H9 (cell line): ENCODE measurements at regions not wholly inside any gene's neighbourhood (a gene's known extent, or its start where the extent isn't known, plus 50 kb on each side); places are given as distances from the start of the nearest gene placed in this dataset.
"Not testable (repeated sequence)": the region's sequence is repeated elsewhere in the genome, so short reads cannot be mapped to it uniquely, and the experiment has no call there.

Source experiments
- DNase-seq: peaks from one replicate; pipeline ENCODE4 v3.0.0-alpha.2; 2017
- H2AFZ ChIP-seq: one replicate; pipeline ENCODE4 v1.6.1; 2013; ENCODE audit warnings: mild to moderate bottlenecking, low read length, control low read depth, moderate library complexity
- H2AK5ac ChIP-seq: 2 replicates; pipeline ENCODE4 v1.6.1; 2013; ENCODE audit warnings: low read length, control low read depth, mixed read lengths; ENCODE audit not compliant: insufficient read length
- H2BK120ac ChIP-seq: one replicate; pipeline ENCODE4 v1.6.1; 2013; ENCODE audit warnings: low read depth, mild to moderate bottlenecking, low read length, control low read depth, inconsistent platforms; ENCODE audit not compliant: poor library complexity, severe bottlenecking
- H2BK12ac ChIP-seq: 2 replicates; pipeline ENCODE4 v1.6.1; 2013; ENCODE audit warnings: low read length, control low read depth, mixed read lengths, low read depth; ENCODE audit not compliant: insufficient read length
- H2BK15ac ChIP-seq: 2 replicates; pipeline ENCODE4 v1.6.1; 2013; ENCODE audit warnings: low read depth, low read length, control low read depth
- H2BK20ac ChIP-seq: one replicate; pipeline ENCODE4 v1.6.1; 2013; ENCODE audit warnings: low read depth, mild to moderate bottlenecking, low read length, control low read depth, inconsistent platforms; ENCODE audit not compliant: poor library complexity, severe bottlenecking
- H2BK5ac ChIP-seq: 2 replicates; pipeline ENCODE4 v1.6.1; 2013; ENCODE audit warnings: low read length, control low read depth, mixed read lengths; ENCODE audit not compliant: insufficient read length
- H3K14ac ChIP-seq: 2 replicates; pipeline ENCODE4 v1.6.1; 2013; ENCODE audit warnings: low read length, control low read depth; ENCODE audit not compliant: insufficient read depth
- H3K18ac ChIP-seq: 2 replicates; pipeline ENCODE4 v1.6.1; 2013; ENCODE audit warnings: low read depth, mild to moderate bottlenecking, mixed read lengths, low read length, control low read depth; ENCODE audit not compliant: insufficient read length
- H3K23ac ChIP-seq: 2 replicates; pipeline ENCODE4 v1.6.1; 2013; ENCODE audit warnings: low read length, control low read depth, mixed read lengths, low read depth; ENCODE audit not compliant: insufficient read length
- H3K23me2 ChIP-seq: 2 replicates; pipeline ENCODE4 v1.6.1; 2013; ENCODE audit warnings: low read depth, mild to moderate bottlenecking, mixed read lengths, low read length, control low read depth; ENCODE audit not compliant: insufficient read length, poor library complexity, severe bottlenecking
- H3K27ac ChIP-seq: 2 replicates; pipeline ENCODE4 v1.5.1; 2013; ENCODE audit warnings: low read length, control low read depth, mixed read lengths, low read depth; ENCODE audit not compliant: insufficient read length
- H3K27me3 ChIP-seq: 2 replicates; pipeline ENCODE4 v1.6.1; 2013; ENCODE audit warnings: low read length, control low read depth, inconsistent platforms; ENCODE audit not compliant: insufficient read depth
- H3K4ac ChIP-seq: 2 replicates; pipeline ENCODE4 v1.6.1; 2013; ENCODE audit warnings: low read depth, mild to moderate bottlenecking, control low read depth, inconsistent platforms, low read length, moderate library complexity
- H3K4me1 ChIP-seq: 2 replicates; pipeline ENCODE4 v1.6.1; 2013; ENCODE audit warnings: low read length, control low read depth, inconsistent platforms; ENCODE audit not compliant: insufficient read depth
- H3K4me2 ChIP-seq: 2 replicates; pipeline ENCODE4 v1.6.1; 2013; ENCODE audit warnings: low read length, control low read depth, mixed read lengths; ENCODE audit not compliant: insufficient read length, insufficient read depth
- H3K56ac ChIP-seq: 2 replicates; pipeline ENCODE4 v1.6.1; 2013; ENCODE audit warnings: low read depth, mild to moderate bottlenecking, mixed read lengths, low read length, control low read depth; ENCODE audit not compliant: insufficient read length
- H3K79me1 ChIP-seq: 2 replicates; pipeline ENCODE4 v1.6.1; 2013; ENCODE audit warnings: low read depth, mild to moderate bottlenecking, moderate library complexity, low read length, control low read depth, inconsistent platforms; ENCODE audit not compliant: insufficient read depth, poor library complexity, severe bottlenecking
- H3K79me2 ChIP-seq: 2 replicates; pipeline ENCODE4 v1.6.1; 2013; ENCODE audit warnings: low read length, control low read depth, inconsistent platforms; ENCODE audit not compliant: insufficient read depth
- H3K9ac ChIP-seq: 2 replicates; pipeline ENCODE4 v1.6.1; 2013; ENCODE audit warnings: low read length, control low read depth, mixed read lengths; ENCODE audit not compliant: insufficient read length; ENCODE audit errors: extremely low read depth
- H3K9me3 ChIP-seq: one replicate; pipeline ENCODE4 v1.6.1; 2013; ENCODE audit warnings: low read depth, low read length, inconsistent platforms; ENCODE audit not compliant: control insufficient read depth
- H3T11ph ChIP-seq: one replicate; pipeline ENCODE4 v1.6.1; 2013; ENCODE audit warnings: mild to moderate bottlenecking, low read length, control low read depth, inconsistent platforms
- H4K20me1 ChIP-seq: one replicate; pipeline ENCODE4 v1.6.1; 2013; ENCODE audit not compliant: control insufficient read depth, insufficient read length, insufficient read depth
- H4K5ac ChIP-seq: 2 replicates; pipeline ENCODE4 v1.6.1; 2013; ENCODE audit warnings: low read depth, mild to moderate bottlenecking, mixed read lengths, low read length, control low read depth; ENCODE audit not compliant: insufficient read length
- H4K8ac ChIP-seq: replicated peaks from 2 replicates; pipeline ENCODE4 v1.6.1; 2013; ENCODE audit warnings: low read length, control low read depth, mixed read lengths, low read depth; ENCODE audit not compliant: insufficient read length
- H4K91ac ChIP-seq: 2 replicates; pipeline ENCODE4 v1.6.1; 2013; ENCODE audit warnings: low read depth, mild to moderate bottlenecking, moderate library complexity, mixed read lengths, low read length, control low read depth; ENCODE audit not compliant: insufficient read length
- H3K27ac Mint-ChIP-seq, 3 experiments: 2 replicates in 2 of 3; 3 replicates in 1 of 3; pipeline ENCODE4 v1.8.0; 2020 to 2021; ENCODE audit warnings: mixed read lengths in 3 of 3, mild to moderate bottlenecking in 1 of 3, moderate library complexity in 1 of 3
- H3K27me3 Mint-ChIP-seq: 2 replicates; pipeline ENCODE4 v1.8.0; 2021; ENCODE audit warnings: low read depth, mild to moderate bottlenecking, moderate library complexity, mixed read lengths
- H3K36me3 Mint-ChIP-seq, 3 experiments: 2 replicates in 2 of 3; 3 replicates in 1 of 3; pipeline ENCODE4 v1.8.0; 2020 to 2021; ENCODE audit warnings: low read depth in 3 of 3, mixed read lengths in 3 of 3; ENCODE audit not compliant: insufficient read depth in 1 of 3
- H3K4me1 Mint-ChIP-seq, 2 experiments: 2 replicates each; pipeline ENCODE4 v1.8.0; 2020; ENCODE audit warnings: mixed read lengths in 2 of 2
- H3K4me3 Mint-ChIP-seq, 2 experiments: 2 replicates in 1 of 2; 3 replicates in 1 of 2; pipeline ENCODE4 v1.8.0; 2020 to 2021; ENCODE audit warnings: mild to moderate bottlenecking in 2 of 2, mixed read lengths in 2 of 2, moderate library complexity in 1 of 2
- H3K9me3 Mint-ChIP-seq, 2 experiments: 2 replicates in 1 of 2; 3 replicates in 1 of 2; pipeline ENCODE4 v1.8.0; 2020; ENCODE audit warnings: mild to moderate bottlenecking in 2 of 2, mixed read lengths in 2 of 2, moderate library complexity in 1 of 2
- CTCF ChIP-seq: fragments of 200-600 bp; sonication (generic); conservative IDR thresholded peaks from 3 replicates; pipeline ENCODE4 v1.8.0; 2021; ENCODE audit warnings: antibody characterized with exemption, mild to moderate bottlenecking
- WGBS: extraction: QIAGEN DNeasy Blood & Tissue Kit; methylation state at CpG from one replicate; pipeline ENCODE4 v1.1.7; 2013; ENCODE audit warnings: missing lambda C conversion rate, low lambda C conversion rate, mixed read lengths; ENCODE audit not compliant: insufficient read length; ENCODE audit errors: extremely low coverage; 5-methylcytosine and 5-hydroxymethylcytosine counted together

DNA sequence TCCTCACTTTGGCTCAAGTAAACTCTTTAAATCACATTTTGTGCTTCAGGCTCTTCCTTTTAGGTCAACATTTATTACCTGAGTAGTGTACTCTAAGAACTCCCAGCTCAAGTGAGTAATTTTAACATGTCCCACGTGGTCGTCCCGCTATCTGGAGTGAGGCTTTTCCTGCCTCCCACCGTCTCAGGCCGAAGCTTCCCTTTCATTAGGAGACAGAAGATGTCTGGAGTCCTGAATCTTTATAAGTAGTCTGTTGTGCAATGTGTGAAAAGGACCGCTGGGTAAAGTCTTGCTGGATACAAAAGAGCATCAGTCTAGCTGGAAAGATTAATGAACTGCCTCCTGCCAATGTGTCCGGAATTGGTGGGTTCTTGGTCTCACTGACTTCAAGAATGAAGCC lies 117.7 kb upstream of the NEIL3 start:
- H2BK12ac ChIP-seq: no peak overlapping the region
- H4K5ac ChIP-seq: no peak overlapping the region
- no peaks in the 10 kb centered on the region for H4K20me1 ChIP-seq
- H2AFZ ChIP-seq: no peak overlapping the region
- no CpG with 5 or more reads among the region's 7 CpGs for WGBS
- no peak overlapping the region for H2BK120ac ChIP-seq
- H3K9me3 Mint-ChIP-seq: peaks cover 11 to 12% of the 10 kb centered on the region in 2 experiments
- peaks cover 3 to 19% (median 11%) of the 10 kb centered on the region in 3 experiments for H3K36me3 Mint-ChIP-seq
- no peak overlapping the region for H2BK15ac ChIP-seq
- H3T11ph ChIP-seq: no peak overlapping the region
- no peak overlapping the region for H3K4ac ChIP-seq
- H3K4me1 Mint-ChIP-seq: peaks cover 15 to 24% of the 10 kb centered on the region in 2 experiments
- H3K4me3 Mint-ChIP-seq: peak overlapping the region in 1 of 2 experiments; percentile 62; a peak in 3 of 5 replicates
- H3K9me3 ChIP-seq: no peaks in the 10 kb centered on the region
- H2BK5ac ChIP-seq: no peak overlapping the region
- H3K14ac ChIP-seq: no peak overlapping the region
- no peak overlapping the region for H2AK5ac ChIP-seq
- no peak overlapping the region for H4K91ac ChIP-seq
- no peak overlapping the region for H3K4me2 ChIP-seq
- no peaks in the 10 kb centered on the region for H3K79me2 ChIP-seq
- H3K27me3 ChIP-seq: no peaks in the 10 kb centered on the region
- no peaks in the 10 kb centered on the region for H3K23me2 ChIP-seq
- peaks cover 4% of the 10 kb centered on the region for H3K27me3 Mint-ChIP-seq
- H3K18ac ChIP-seq: no peak overlapping the region
- H3K4me1 ChIP-seq: peaks cover 5% of the 10 kb centered on the region; the same call in 1 of the 2 replicates
- H3K23ac ChIP-seq: no peak overlapping the region
- no peaks in the 10 kb centered on the region for H3K79me1 ChIP-seq
- no peak overlapping the region for H3K27ac ChIP-seq
- H3K56ac ChIP-seq: no peak overlapping the region
- no peak overlapping the region for H3K9ac ChIP-seq
- no peak for TF ChIP-seq CTCF
- no peak overlapping the region for H4K8ac ChIP-seq
- no peak for DNase-seq
- H3K27ac Mint-ChIP-seq: peak overlapping the region in 2 of 3 experiments; percentile 77 to 78; a peak in 3 of 7 replicates
- no peak overlapping the region for H2BK20ac ChIP-seq

GRCh38 chr4:177193024-177193715 lies 116.5 kb upstream of the NEIL3 start:
- not testable (repeated sequence) for H3K56ac ChIP-seq, H4K20me1 ChIP-seq, H2BK15ac ChIP-seq, H3K23me2 ChIP-seq, H2BK12ac ChIP-seq, H3K9ac ChIP-seq, H2BK5ac ChIP-seq, H3K27ac Mint-ChIP-seq, H3K27me3 Mint-ChIP-seq, H3K18ac ChIP-seq, H3K23ac ChIP-seq, H3K4me2 ChIP-seq, H4K91ac ChIP-seq, H4K8ac ChIP-seq, H3K79me2 ChIP-seq, H2AFZ ChIP-seq, H3T11ph ChIP-seq, H2BK120ac ChIP-seq, H2AK5ac ChIP-seq, H3K27me3 ChIP-seq, DNase-seq, H3K9me3 ChIP-seq, H3K4me1 ChIP-seq, H3K14ac ChIP-seq, H3K4ac ChIP-seq, H3K79me1 ChIP-seq, H4K5ac ChIP-seq, H3K4me3 Mint-ChIP-seq, H3K27ac ChIP-seq, H2BK20ac ChIP-seq
- Mint-ChIP-seq H3K36me3 (peaks cover 7 to 29% (median 16%) of the 10 kb centered on the region in 3 experiments), H3K4me1 (peaks cover 15 to 24% of the 10 kb centered on the region in 2 experiments), H3K9me3 (peaks cover 20 to 21% of the 10 kb centered on the region in 2 experiments)
- no CpG with 5 or more reads among the region's 47 CpGs for WGBS
